ENCODE measurements at regions not wholly inside any gene's neighbourhood (a gene's known extent, or its start where the extent isn't known, plus 50 kb on each side); places are given as distances from the start of the nearest gene placed in this dataset.

DNA sequence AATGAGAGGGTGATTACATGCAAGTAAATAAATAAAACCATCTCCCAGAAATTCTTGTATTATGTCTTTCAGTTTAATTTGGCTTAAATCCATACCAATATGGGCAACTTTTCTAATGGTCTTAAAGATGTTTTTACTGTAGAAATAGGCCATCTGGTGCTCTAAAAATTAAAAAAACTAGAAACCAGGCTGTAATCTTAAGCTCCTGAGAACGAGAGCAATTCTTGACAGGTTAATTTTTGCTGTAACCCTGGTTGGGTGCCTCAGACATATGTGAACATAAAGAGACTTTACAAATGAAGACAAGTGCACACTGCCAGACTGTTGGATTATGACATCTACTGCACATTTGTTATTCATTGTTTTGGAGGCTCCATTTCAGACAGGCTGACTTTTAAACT is 246.8 kb upstream of the DAB2 start:
- intact Hi-C loops (cut with micrococcal nuclease; ENCODE audit: unreplicated experiment) = no loop called here
- ChIA-PET CTCF (no interaction called here), POLR2A (ENCODE audit: low non-redundant PET) (no interaction called here)
- no peak for TF ChIP-seq EZH2 (IDR thresholded peaks at IDR 0.05; ENCODE audit: borderline replicate concordance, low read depth, low read length, poor library complexity, severe bottlenecking)
- TF ChIP-seq, protein P1, sequence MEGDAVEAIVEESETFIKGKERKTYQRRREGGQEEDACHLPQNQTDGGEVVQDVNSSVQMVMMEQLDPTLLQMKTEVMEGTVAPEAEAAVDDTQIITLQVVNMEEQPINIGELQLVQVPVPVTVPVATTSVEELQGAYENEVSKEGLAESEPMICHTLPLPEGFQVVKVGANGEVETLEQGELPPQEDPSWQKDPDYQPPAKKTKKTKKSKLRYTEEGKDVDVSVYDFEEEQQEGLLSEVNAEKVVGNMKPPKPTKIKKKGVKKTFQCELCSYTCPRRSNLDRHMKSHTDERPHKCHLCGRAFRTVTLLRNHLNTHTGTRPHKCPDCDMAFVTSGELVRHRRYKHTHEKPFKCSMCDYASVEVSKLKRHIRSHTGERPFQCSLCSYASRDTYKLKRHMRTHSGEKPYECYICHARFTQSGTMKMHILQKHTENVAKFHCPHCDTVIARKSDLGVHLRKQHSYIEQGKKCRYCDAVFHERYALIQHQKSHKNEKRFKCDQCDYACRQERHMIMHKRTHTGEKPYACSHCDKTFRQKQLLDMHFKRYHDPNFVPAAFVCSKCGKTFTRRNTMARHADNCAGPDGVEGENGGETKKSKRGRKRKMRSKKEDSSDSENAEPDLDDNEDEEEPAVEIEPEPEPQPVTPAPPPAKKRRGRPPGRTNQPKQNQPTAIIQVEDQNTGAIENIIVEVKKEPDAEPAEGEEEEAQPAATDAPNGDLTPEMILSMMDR (conservative IDR thresholded peaks at IDR 0.05; ENCODE audit: low read depth, low read length) = no peak
- Histone ChIP-seq H3K4me1 (ENCODE audit: insufficient read depth, low read length, poor library complexity, severe bottlenecking) (no peaks in the 10 kb centered on the region), H3K27me3 (replicated peaks; ENCODE audit: insufficient read depth, low read depth, low read length, poor library complexity) (no peaks in the 10 kb centered on the region), H3K9me3 (ENCODE audit: low read depth, low read length, poor library complexity, severe bottlenecking) (no peaks in the 10 kb centered on the region), H3K27ac (ENCODE audit: low read depth, low read length, poor library complexity, severe bottlenecking) (no peak overlapping the region), H3K4me3 (ENCODE audit: low read depth, low read length, poor library complexity, severe bottlenecking) (no peak overlapping the region), H3K36me3 (ENCODE audit: insufficient read depth, low read length, poor library complexity, severe bottlenecking) (no peaks in the 10 kb centered on the region)
- DNase-seq (ENCODE audit: low spot score) = no peak
- BruUV-seq (replicated peaks) = no TSS peak

DNA sequence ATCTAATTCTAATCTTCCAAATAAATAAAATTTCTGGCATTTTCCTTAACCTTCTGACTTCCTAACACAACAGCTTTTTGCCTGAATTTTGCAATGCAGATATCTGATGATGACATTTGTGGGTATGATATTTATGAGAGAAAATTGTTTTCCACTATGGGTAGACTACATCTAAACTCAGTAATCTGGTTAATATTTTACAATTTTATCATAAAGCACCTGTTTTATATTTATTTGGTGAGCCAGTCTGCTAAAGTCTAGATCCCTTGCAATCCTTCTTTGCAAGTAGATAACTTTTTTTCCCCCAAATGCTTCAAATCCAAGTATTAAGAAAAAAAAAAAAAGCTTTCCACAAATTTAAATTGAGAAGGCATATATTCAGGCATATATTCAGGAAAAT is 246.2 kb upstream of the DAB2 start:
- H3K27me3 ChIP-seq (replicated peaks; ENCODE audit: insufficient read depth, low read depth, low read length, poor library complexity) = no peaks in the 10 kb centered on the region
- no peaks in the 10 kb centered on the region for H3K9me3 ChIP-seq (ENCODE audit: low read depth, low read length, poor library complexity, severe bottlenecking)
- H3K4me1 ChIP-seq (ENCODE audit: insufficient read depth, low read length, poor library complexity, severe bottlenecking) = no peaks in the 10 kb centered on the region
- ChIA-PET POLR2A (ENCODE audit: low non-redundant PET) (no interaction called here), CTCF (no interaction called here)
- DNase-seq (ENCODE audit: low spot score) = no peak
- BruUV-seq (replicated peaks) = no TSS peak
- TF ChIP-seq, protein P1 (conservative IDR thresholded peaks at IDR 0.05; ENCODE audit: low read depth, low read length) = no peak
- no peak for TF ChIP-seq EZH2 (IDR thresholded peaks at IDR 0.05; ENCODE audit: borderline replicate concordance, low read depth, low read length, poor library complexity, severe bottlenecking)
- H3K27ac ChIP-seq (ENCODE audit: low read depth, low read length, poor library complexity, severe bottlenecking) = no peak overlapping the region
- no peaks in the 10 kb centered on the region for H3K36me3 ChIP-seq (ENCODE audit: insufficient read depth, low read length, poor library complexity, severe bottlenecking)
- no peak overlapping the region for H3K4me3 ChIP-seq (ENCODE audit: low read depth, low read length, poor library complexity, severe bottlenecking)
- intact Hi-C loops (cut with micrococcal nuclease; ENCODE audit: unreplicated experiment) = no loop called here

DNA sequence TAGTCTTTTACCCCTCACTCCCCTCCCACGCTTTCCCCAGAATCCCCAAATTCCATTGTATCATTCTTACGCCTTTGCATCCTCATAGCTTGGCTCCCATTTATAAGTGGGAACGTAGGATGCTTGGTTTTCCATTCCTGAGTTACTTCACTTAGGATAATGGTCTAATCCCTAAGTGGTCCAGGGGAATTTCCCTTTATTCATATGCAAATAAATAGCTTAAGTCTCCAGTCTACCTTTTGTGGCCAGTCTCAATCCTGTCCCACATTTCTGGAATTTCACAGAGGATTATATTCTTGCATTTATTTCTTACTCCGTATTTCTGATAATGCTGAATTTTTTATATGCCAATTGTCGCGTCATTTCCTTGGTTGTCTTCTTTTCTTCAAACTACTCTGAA is 245.6 kb upstream of the DAB2 start:
- Histone ChIP-seq H3K4me3 (ENCODE audit: low read depth, low read length, poor library complexity, severe bottlenecking) (no peak overlapping the region), H3K4me1 (ENCODE audit: insufficient read depth, low read length, poor library complexity, severe bottlenecking) (no peaks in the 10 kb centered on the region), H3K27ac (ENCODE audit: low read depth, low read length, poor library complexity, severe bottlenecking) (no peak overlapping the region), H3K9me3 (ENCODE audit: low read depth, low read length, poor library complexity, severe bottlenecking) (no peaks in the 10 kb centered on the region), H3K27me3 (replicated peaks; ENCODE audit: insufficient read depth, low read depth, low read length, poor library complexity) (no peaks in the 10 kb centered on the region), H3K36me3 (ENCODE audit: insufficient read depth, low read length, poor library complexity, severe bottlenecking) (no peaks in the 10 kb centered on the region)
- no TSS peak for BruUV-seq (replicated peaks)
- no peak for TF ChIP-seq EZH2 (IDR thresholded peaks at IDR 0.05; ENCODE audit: borderline replicate concordance, low read depth, low read length, poor library complexity, severe bottlenecking)
- TF ChIP-seq, protein P1 (conservative IDR thresholded peaks at IDR 0.05; ENCODE audit: low read depth, low read length) = no peak
- DNase-seq (ENCODE audit: low spot score) = no peak
- ChIA-PET POLR2A (ENCODE audit: low non-redundant PET) (no interaction called here), CTCF (no interaction called here)
- intact Hi-C loops (cut with micrococcal nuclease; ENCODE audit: unreplicated experiment) = no loop called here

Measured in A673 (cell line).